WTC11 (cell line): ENCODE measurements at regions not wholly inside any gene's neighbourhood (a gene's known extent, or its start where the extent isn't known, plus 50 kb on each side); places are given as distances from the start of the nearest gene placed in this dataset.

Experiments used
- CREB1 ChIP-seq: sonication (generic); formaldehyde crosslinking; IDR thresholded peaks from 2 replicates; pipeline ENCODE4 v1.8.0; 2023; ENCODE audit warnings: mild to moderate bottlenecking, missing genetic modification reagents
- GRHL2 ChIP-seq: fragments of 250-450 bp; sonication (Bioruptor Pico); IDR thresholded peaks from 2 replicates; pipeline ENCODE4 v1.8.0; 2022; ENCODE audit warnings: mild to moderate bottlenecking, moderate library complexity; ENCODE audit not compliant: insufficient replicate concordance, severe bottlenecking
- JAZF1 ChIP-seq: fragments of 250-450 bp; sonication (Bioruptor Pico); IDR thresholded peaks from 2 replicates; pipeline ENCODE4 v1.9.0; 2021; ENCODE audit warnings: moderate library complexity, mild to moderate bottlenecking, inconsistent platforms
- PREB ChIP-seq: sonication (generic); formaldehyde crosslinking; IDR thresholded peaks from 2 replicates; pipeline ENCODE4 v1.8.1; 2022; ENCODE audit warnings: mild to moderate bottlenecking, missing genetic modification reagents, moderate library complexity, borderline replicate concordance
- TEAD4 ChIP-seq: sonication (generic); formaldehyde crosslinking; IDR thresholded peaks from 2 replicates; pipeline ENCODE4 v1.8.0; 2022; ENCODE audit warnings: mild to moderate bottlenecking, missing genetic modification reagents
- USF2 ChIP-seq: sonication (generic); formaldehyde crosslinking; IDR thresholded peaks from 2 replicates; pipeline ENCODE4 v1.8.1; 2023; ENCODE audit warnings: mild to moderate bottlenecking, missing genetic modification reagents, moderate library complexity
- ZBTB21 ChIP-seq: sonication (generic); formaldehyde crosslinking; IDR thresholded peaks from 2 replicates; pipeline ENCODE4 v1.8.1; 2023; ENCODE audit warnings: mild to moderate bottlenecking, missing genetic modification reagents, borderline replicate concordance
- ZNF671 ChIP-seq: fragments of 250-450 bp; sonication (Bioruptor Pico); IDR thresholded peaks from 2 replicates; pipeline ENCODE4 v1.8.0; 2021; ENCODE audit warnings: mild to moderate bottlenecking
- TF ChIP-seq, protein P1 (sequence below): fragments of 200-600 bp; IDR thresholded peaks from 2 replicates; pipeline ENCODE4 v1.8.0; 2022; ENCODE audit warnings: antibody characterized with exemption
- TF ChIP-seq, protein P2 (sequence below): sonication (generic); formaldehyde crosslinking; IDR thresholded peaks from 2 replicates; pipeline ENCODE4 v1.8.1; 2023; ENCODE audit warnings: mild to moderate bottlenecking, missing genetic modification reagents, borderline replicate concordance

- TF ChIP-seq ZBTB21 (no peak), CREB1 (CRISPR knock-in tag) (no peak), USF2 (no peak), PREB (CRISPR knock-in tag) (no peak), ZNF671 (CRISPR knock-in tag) (no peak), JAZF1 (CRISPR knock-in tag) (no peak), GRHL2 (CRISPR knock-in tag) (no peak), TEAD4 (no peak)
- TF ChIP-seq, protein P1, sequence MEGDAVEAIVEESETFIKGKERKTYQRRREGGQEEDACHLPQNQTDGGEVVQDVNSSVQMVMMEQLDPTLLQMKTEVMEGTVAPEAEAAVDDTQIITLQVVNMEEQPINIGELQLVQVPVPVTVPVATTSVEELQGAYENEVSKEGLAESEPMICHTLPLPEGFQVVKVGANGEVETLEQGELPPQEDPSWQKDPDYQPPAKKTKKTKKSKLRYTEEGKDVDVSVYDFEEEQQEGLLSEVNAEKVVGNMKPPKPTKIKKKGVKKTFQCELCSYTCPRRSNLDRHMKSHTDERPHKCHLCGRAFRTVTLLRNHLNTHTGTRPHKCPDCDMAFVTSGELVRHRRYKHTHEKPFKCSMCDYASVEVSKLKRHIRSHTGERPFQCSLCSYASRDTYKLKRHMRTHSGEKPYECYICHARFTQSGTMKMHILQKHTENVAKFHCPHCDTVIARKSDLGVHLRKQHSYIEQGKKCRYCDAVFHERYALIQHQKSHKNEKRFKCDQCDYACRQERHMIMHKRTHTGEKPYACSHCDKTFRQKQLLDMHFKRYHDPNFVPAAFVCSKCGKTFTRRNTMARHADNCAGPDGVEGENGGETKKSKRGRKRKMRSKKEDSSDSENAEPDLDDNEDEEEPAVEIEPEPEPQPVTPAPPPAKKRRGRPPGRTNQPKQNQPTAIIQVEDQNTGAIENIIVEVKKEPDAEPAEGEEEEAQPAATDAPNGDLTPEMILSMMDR, result no peak
- TF ChIP-seq, protein P2, sequence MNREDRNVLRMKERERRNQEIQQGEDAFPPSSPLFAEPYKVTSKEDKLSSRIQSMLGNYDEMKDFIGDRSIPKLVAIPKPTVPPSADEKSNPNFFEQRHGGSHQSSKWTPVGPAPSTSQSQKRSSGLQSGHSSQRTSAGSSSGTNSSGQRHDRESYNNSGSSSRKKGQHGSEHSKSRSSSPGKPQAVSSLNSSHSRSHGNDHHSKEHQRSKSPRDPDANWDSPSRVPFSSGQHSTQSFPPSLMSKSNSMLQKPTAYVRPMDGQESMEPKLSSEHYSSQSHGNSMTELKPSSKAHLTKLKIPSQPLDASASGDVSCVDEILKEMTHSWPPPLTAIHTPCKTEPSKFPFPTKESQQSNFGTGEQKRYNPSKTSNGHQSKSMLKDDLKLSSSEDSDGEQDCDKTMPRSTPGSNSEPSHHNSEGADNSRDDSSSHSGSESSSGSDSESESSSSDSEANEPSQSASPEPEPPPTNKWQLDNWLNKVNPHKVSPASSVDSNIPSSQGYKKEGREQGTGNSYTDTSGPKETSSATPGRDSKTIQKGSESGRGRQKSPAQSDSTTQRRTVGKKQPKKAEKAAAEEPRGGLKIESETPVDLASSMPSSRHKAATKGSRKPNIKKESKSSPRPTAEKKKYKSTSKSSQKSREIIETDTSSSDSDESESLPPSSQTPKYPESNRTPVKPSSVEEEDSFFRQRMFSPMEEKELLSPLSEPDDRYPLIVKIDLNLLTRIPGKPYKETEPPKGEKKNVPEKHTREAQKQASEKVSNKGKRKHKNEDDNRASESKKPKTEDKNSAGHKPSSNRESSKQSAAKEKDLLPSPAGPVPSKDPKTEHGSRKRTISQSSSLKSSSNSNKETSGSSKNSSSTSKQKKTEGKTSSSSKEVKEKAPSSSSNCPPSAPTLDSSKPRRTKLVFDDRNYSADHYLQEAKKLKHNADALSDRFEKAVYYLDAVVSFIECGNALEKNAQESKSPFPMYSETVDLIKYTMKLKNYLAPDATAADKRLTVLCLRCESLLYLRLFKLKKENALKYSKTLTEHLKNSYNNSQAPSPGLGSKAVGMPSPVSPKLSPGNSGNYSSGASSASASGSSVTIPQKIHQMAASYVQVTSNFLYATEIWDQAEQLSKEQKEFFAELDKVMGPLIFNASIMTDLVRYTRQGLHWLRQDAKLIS (CRISPR knock-in tag), result no peak
These were observed 282.0 kb downstream of the PTPRU start for GRCh38 chr1:29518183-29518835.
